ENCODE measurements at regions not wholly inside any gene's neighbourhood (a gene's known extent, or its start where the extent isn't known, plus 50 kb on each side); places are given as distances from the start of the nearest gene placed in this dataset.
"Not testable (repeated sequence)": the region's sequence is repeated elsewhere in the genome, so short reads cannot be mapped to it uniquely, and the experiment has no call there.

- Histone ChIP-seq H3K9me3 (no peaks in the 10 kb centered on the region), H3K27ac (no peak overlapping the region), H3K4me3 (no peak overlapping the region), H3K36me3 (no peaks in the 10 kb centered on the region), H3K4me1 (no peaks in the 10 kb centered on the region), H3K27me3 (no peaks in the 10 kb centered on the region)
- no peak for DNase-seq
- TF ChIP-seq POLR2A (IDR thresholded peaks at IDR 0.05) (no peak), CTCF (IDR thresholded peaks at IDR 0.05) (no peak)
Observed at GRCh38 chr2:34789169-34789568, 1190.1 kb upstream of the FAM98A start.

- TF ChIP-seq CTCF (IDR thresholded peaks at IDR 0.05) (no peak), POLR2A (IDR thresholded peaks at IDR 0.05) (no peak)
- Histone ChIP-seq H3K36me3 (no peaks in the 10 kb centered on the region), H3K9me3 (no peaks in the 10 kb centered on the region), H3K27me3 (no peaks in the 10 kb centered on the region), H3K4me3 (no peak overlapping the region), H3K4me1 (no peaks in the 10 kb centered on the region), H3K27ac (no peak overlapping the region)
- no peak for DNase-seq
Observed at GRCh38 chr2:34787341-34787740, 1188.2 kb upstream of the FAM98A start.

GRCh38 chr2:34785206-34785785, 1186.2 kb upstream of the FAM98A start:
- no peak overlapping the region for H3K4me3 ChIP-seq
- no peak for TF ChIP-seq CTCF (IDR thresholded peaks at IDR 0.05)
- no peak for TF ChIP-seq POLR2A (IDR thresholded peaks at IDR 0.05)
- H3K27me3 ChIP-seq: no peaks in the 10 kb centered on the region
- no peak overlapping the region for H3K27ac ChIP-seq
- no peak for DNase-seq
- no peaks in the 10 kb centered on the region for H3K36me3 ChIP-seq
- H3K9me3 ChIP-seq: no peaks in the 10 kb centered on the region
- no peaks in the 10 kb centered on the region for H3K4me1 ChIP-seq

GRCh38 chr2:34784701-34785100, 1185.6 kb upstream of the FAM98A start:
- TF ChIP-seq CTCF (IDR thresholded peaks at IDR 0.05) (no peak), POLR2A (IDR thresholded peaks at IDR 0.05) (no peak)
- Histone ChIP-seq H3K27me3 (no peaks in the 10 kb centered on the region), H3K27ac (no peak overlapping the region), H3K9me3 (no peaks in the 10 kb centered on the region), H3K36me3 (no peaks in the 10 kb centered on the region), H3K4me1 (no peaks in the 10 kb centered on the region), H3K4me3 (no peak overlapping the region)
- DNase-seq: no peak

GRCh38 chr2:34750742-34751141, 1151.6 kb upstream of the FAM98A start:
- H3K36me3 ChIP-seq, H3K27ac ChIP-seq, H3K9me3 ChIP-seq, H3K4me3 ChIP-seq, H3K4me1 ChIP-seq, H3K27me3 ChIP-seq, DNase-seq: not testable (repeated sequence)

GRCh38 chr2:34747643-34748042, 1148.5 kb upstream of the FAM98A start:
- Histone ChIP-seq H3K4me3 (no peak overlapping the region), H3K9me3 (peaks cover 0 to 3% (median 0%) of the 10 kb centered on the region in 4 donors), H3K4me1 (no peaks in the 10 kb centered on the region), H3K27ac (no peak overlapping the region), H3K36me3 (no peaks in the 10 kb centered on the region), H3K27me3 (no peaks in the 10 kb centered on the region)
- no peak for DNase-seq
- no peak for TF ChIP-seq CTCF (IDR thresholded peaks at IDR 0.05)
- no peak for TF ChIP-seq POLR2A (IDR thresholded peaks at IDR 0.05)
